Gastroesophageal sphincter (tissue), 4 donors: ENCODE measurements at regions not wholly inside any gene's neighbourhood (a gene's known extent, or its start where the extent isn't known, plus 50 kb on each side); places are given as distances from the start of the nearest gene placed in this dataset.

Experiments used
- ATAC-seq: fragments of 150-250 bp; one replicate; pipeline ENCODE4 v1.9.1; 2016; ENCODE audit warnings: mild to moderate bottlenecking, moderate library complexity
- H3K27ac ChIP-seq, 4 donors: fragments of 200-600 bp; sonication (generic) in 3 of 4; 1 replicate in 3 of 4; 2 replicates in 1 of 4; pipeline ENCODE4 v1.5.1; 2016 to 2019
- H3K27me3 ChIP-seq: fragments of 200-600 bp; sonication (generic); one replicate; pipeline ENCODE4 v1.5.1; 2019
- H3K36me3 ChIP-seq, 2 donors: fragments of 200-600 bp; sonication (generic); one replicate each; pipeline ENCODE4 v1.5.1; 2019; ENCODE audit warnings: control low read depth in 1 of 2
- H3K4me1 ChIP-seq, 3 donors: fragments of 200-600 bp; sonication (generic); 1 replicate in 2 of 3; 2 replicates in 1 of 3; pipeline ENCODE4 v1.5.1; 2016 to 2019; ENCODE audit warnings: control low read depth in 2 of 3
- H3K4me3 ChIP-seq, 2 donors: fragments of 200-600 bp; sonication (generic); one replicate each; pipeline ENCODE4 v1.5.1; 2019; ENCODE audit warnings: mild to moderate bottlenecking in 1 of 2, moderate library complexity in 1 of 2
- H3K9me3 ChIP-seq, 3 donors: fragments of 200-600 bp; sonication (generic); one replicate each; pipeline ENCODE4 v1.5.1; 2017 to 2019; ENCODE audit warnings: control low read depth in 2 of 3
- CTCF ChIP-seq, 4 experiments: fragments of 200-600 bp in 2 of 4; fragments of 450-650 bp in 2 of 4; sonication (generic) in 1 of 4; IDR thresholded peaks; one replicate each; pipeline ENCODE4 v1.5.1; 2017 to 2019; ENCODE audit warnings: antibody characterized with exemption in 4 of 4, mild to moderate bottlenecking in 2 of 4, moderate library complexity in 2 of 4
- EP300 ChIP-seq: sonication (generic); formaldehyde crosslinking; IDR thresholded peaks from one replicate; pipeline ENCODE4 v1.6.1; 2017; ENCODE audit warnings: antibody characterized with exemption, mild to moderate bottlenecking
- POLR2A ChIP-seq, 2 donors: fragments of 450-650 bp; IDR thresholded peaks; one replicate each; pipeline ENCODE4 v1.6.1; 2017; ENCODE audit warnings: antibody characterized with exemption in 2 of 2, mild to moderate bottlenecking in 2 of 2, moderate library complexity in 1 of 2
- POLR2AphosphoS5 ChIP-seq: sonication (generic); formaldehyde crosslinking; IDR thresholded peaks from one replicate; pipeline ENCODE4 v1.6.1; 2017; ENCODE audit warnings: antibody characterized with exemption
- WGBS, 2 donors: methylation state at CpG; one replicate each; pipeline ENCODE4 v1.1.5; 2018; ENCODE audit warnings: low coverage in 1 of 2; 5-methylcytosine and 5-hydroxymethylcytosine counted together

- peaks cover 9% of the 10 kb centered on the region for H3K27me3 ChIP-seq
- no peaks in the 10 kb centered on the region for H3K36me3 ChIP-seq
- TF ChIP-seq POLR2AphosphoS5 (no peak), EP300 (no peak), CTCF (IDR thresholded peaks at IDR 0.05) (no peak), POLR2A (IDR thresholded peaks at IDR 0.05) (no peak)
- H3K27ac ChIP-seq, result no peak overlapping the region
- 52% methylated on average over 2 of the region's 2 CpGs; no CpG with 5 or more reads in 1 of the 2 donors for WGBS, 2 donors
- H3K4me1 ChIP-seq, result no peaks in the 10 kb centered on the region
- H3K9me3 ChIP-seq, result peaks cover 0 to 14% (median 0%) of the 10 kb centered on the region in 3 donors
- no peak overlapping the region for H3K4me3 ChIP-seq
- no peak for ATAC-seq
Measured at GRCh38 chr9:120175031-120175430, 404.9 kb downstream of the CDK5RAP2 start.

- Histone ChIP-seq H3K4me3 (no peak overlapping the region), H3K27ac (no peak overlapping the region), H3K4me1 (no peaks in the 10 kb centered on the region), H3K9me3 (peaks cover 0 to 18% (median 0%) of the 10 kb centered on the region in 3 donors), H3K27me3 (no peaks in the 10 kb centered on the region), H3K36me3 (no peaks in the 10 kb centered on the region)
- no peak for ATAC-seq
- no peak for TF ChIP-seq POLR2AphosphoS5
- TF ChIP-seq POLR2A (IDR thresholded peaks at IDR 0.05), result no peak
- TF ChIP-seq EP300, result no peak
- TF ChIP-seq CTCF (IDR thresholded peaks at IDR 0.05), result no peak
- WGBS, 2 donors, result 55 to 74% methylated on average over 2 to 5 of the region's 7 CpGs
Measured at GRCh38 chr9:120161776-120162175, 418.2 kb downstream of the CDK5RAP2 start.

- 60 to 70% methylated on average over 1 of the region's 1 CpG for WGBS, 2 donors
- Histone ChIP-seq H3K27ac (no peak overlapping the region), H3K27me3 (no peaks in the 10 kb centered on the region), H3K36me3 (no peaks in the 10 kb centered on the region), H3K9me3 (peaks cover 0 to 18% (median 0%) of the 10 kb centered on the region in 3 donors), H3K4me3 (no peak overlapping the region), H3K4me1 (no peaks in the 10 kb centered on the region)
- TF ChIP-seq POLR2A (IDR thresholded peaks at IDR 0.05), result no peak
- ATAC-seq, result no peak
Measured at GRCh38 chr9:120158221-120158620, 421.7 kb downstream of the CDK5RAP2 start.

GRCh38 chr9:120156376-120156775 is 423.6 kb downstream of the CDK5RAP2 start:
- no peaks in the 10 kb centered on the region for H3K4me1 ChIP-seq
- H3K9me3 ChIP-seq, result peaks cover 0 to 14% (median 0%) of the 10 kb centered on the region in 3 donors
- TF ChIP-seq POLR2A (IDR thresholded peaks at IDR 0.05) (no peak), CTCF (IDR thresholded peaks at IDR 0.05) (no peak), POLR2AphosphoS5 (no peak), EP300 (no peak)
- ATAC-seq, result no peak
- no peak overlapping the region for H3K27ac ChIP-seq
- no peaks in the 10 kb centered on the region for H3K27me3 ChIP-seq
- no peaks in the 10 kb centered on the region for H3K36me3 ChIP-seq
- no peak overlapping the region for H3K4me3 ChIP-seq
- WGBS, 2 donors, result 71% methylated on average over 4 of the region's 8 CpGs; no CpG with 5 or more reads in 1 of the 2 donors

GRCh38 chr9:120153258-120153657 is 426.7 kb downstream of the CDK5RAP2 start:
- Histone ChIP-seq H3K36me3 (no peaks in the 10 kb centered on the region), H3K27me3 (no peaks in the 10 kb centered on the region), H3K9me3 (no peaks in the 10 kb centered on the region), H3K4me1 (no peaks in the 10 kb centered on the region), H3K4me3 (no peak overlapping the region), H3K27ac (no peak overlapping the region)
- ATAC-seq, result no peak
- no peak for TF ChIP-seq POLR2AphosphoS5
- 63 to 83% methylated on average over 1 of the region's 1 CpG for WGBS, 2 donors

- no peak for TF ChIP-seq EP300
- no peak for TF ChIP-seq CTCF (IDR thresholded peaks at IDR 0.05)
- no peak for TF ChIP-seq POLR2A (IDR thresholded peaks at IDR 0.05)
- no peak for TF ChIP-seq POLR2AphosphoS5
- Histone ChIP-seq H3K4me3 (no peak overlapping the region), H3K4me1 (no peaks in the 10 kb centered on the region), H3K27me3 (no peaks in the 10 kb centered on the region), H3K36me3 (no peaks in the 10 kb centered on the region), H3K9me3 (no peaks in the 10 kb centered on the region), H3K27ac (no peak overlapping the region)
- WGBS, 2 donors, result 20 to 32% methylated on average over 1 to 3 of the region's 4 CpGs
- peak; percentile 44 for ATAC-seq
Measured at GRCh38 chr9:120152295-120152694, 427.7 kb downstream of the CDK5RAP2 start.
